ENCODE measurements at regions not wholly inside any gene's neighbourhood (a gene's known extent, or its start where the extent isn't known, plus 50 kb on each side); places are given as distances from the start of the nearest gene placed in this dataset.

DNA sequence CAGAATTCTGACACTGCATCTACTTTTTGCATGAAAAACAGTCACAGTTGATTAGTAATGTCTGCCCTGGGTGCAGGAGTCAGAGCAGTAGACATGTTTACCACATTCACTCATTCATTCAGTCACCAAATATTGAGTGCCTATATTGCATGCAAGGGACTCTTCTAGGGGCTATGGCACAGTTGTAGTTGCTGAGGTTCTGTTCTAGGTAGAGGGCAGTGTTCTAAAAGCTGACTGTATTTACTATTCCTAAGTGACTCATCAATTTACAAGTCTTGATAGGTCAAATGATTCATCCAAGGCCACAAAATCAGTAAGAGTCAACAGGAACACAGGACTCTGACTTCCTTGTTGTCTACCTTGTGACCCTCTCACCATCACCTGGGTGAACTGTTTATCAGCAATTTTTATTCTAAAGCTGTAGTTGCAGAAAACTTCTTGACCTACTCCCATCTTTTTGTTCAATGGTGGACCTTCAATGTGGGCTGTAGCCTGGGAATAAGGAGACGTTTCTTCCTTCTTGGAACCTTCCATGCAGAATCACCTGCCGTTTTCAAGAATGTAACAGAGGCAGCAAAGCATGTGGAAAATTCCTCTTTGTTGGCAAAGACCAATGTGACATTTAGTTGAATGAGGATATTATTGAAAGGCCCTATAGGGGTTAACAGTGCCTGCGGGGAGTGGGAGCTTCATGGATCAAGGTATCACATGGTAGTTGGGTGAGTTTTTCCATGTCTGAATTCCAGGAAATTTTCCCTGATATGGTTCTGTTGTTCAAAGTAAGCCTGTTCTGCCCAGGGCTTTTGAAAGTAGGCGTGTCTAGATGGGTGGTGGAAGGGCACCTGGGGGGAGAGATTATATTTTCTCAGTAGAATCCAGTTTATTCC, 223.2 kb downstream of the KTN1 start:
- Histone ChIP-seq H3K27ac (ENCODE audit: low read depth, low read length, poor library complexity, severe bottlenecking) (no peak overlapping the region), H3K4me1 (ENCODE audit: insufficient read depth, low read length, poor library complexity, severe bottlenecking) (peaks cover 19% of the 10 kb centered on the region), H3K36me3 (ENCODE audit: insufficient read depth, low read length, poor library complexity, severe bottlenecking) (no peaks in the 10 kb centered on the region), H3K27me3 (replicated peaks; ENCODE audit: insufficient read depth, low read depth, low read length, poor library complexity) (no peaks in the 10 kb centered on the region), H3K9me3 (ENCODE audit: low read depth, low read length, poor library complexity, severe bottlenecking) (no peaks in the 10 kb centered on the region), H3K4me3 (ENCODE audit: low read depth, low read length, poor library complexity, severe bottlenecking) (no peak overlapping the region)
- ChIA-PET POLR2A (ENCODE audit: low non-redundant PET) (no interaction called here), CTCF (no interaction called here)
- no peak for DNase-seq (ENCODE audit: low spot score)
- no TSS peak for BruUV-seq (replicated peaks)
- intact Hi-C loops (cut with micrococcal nuclease; ENCODE audit: unreplicated experiment), result no loop called here
- no peak for TF ChIP-seq EZH2 (IDR thresholded peaks at IDR 0.05; ENCODE audit: borderline replicate concordance, low read depth, low read length, poor library complexity, severe bottlenecking)
- TF ChIP-seq, protein P1, sequence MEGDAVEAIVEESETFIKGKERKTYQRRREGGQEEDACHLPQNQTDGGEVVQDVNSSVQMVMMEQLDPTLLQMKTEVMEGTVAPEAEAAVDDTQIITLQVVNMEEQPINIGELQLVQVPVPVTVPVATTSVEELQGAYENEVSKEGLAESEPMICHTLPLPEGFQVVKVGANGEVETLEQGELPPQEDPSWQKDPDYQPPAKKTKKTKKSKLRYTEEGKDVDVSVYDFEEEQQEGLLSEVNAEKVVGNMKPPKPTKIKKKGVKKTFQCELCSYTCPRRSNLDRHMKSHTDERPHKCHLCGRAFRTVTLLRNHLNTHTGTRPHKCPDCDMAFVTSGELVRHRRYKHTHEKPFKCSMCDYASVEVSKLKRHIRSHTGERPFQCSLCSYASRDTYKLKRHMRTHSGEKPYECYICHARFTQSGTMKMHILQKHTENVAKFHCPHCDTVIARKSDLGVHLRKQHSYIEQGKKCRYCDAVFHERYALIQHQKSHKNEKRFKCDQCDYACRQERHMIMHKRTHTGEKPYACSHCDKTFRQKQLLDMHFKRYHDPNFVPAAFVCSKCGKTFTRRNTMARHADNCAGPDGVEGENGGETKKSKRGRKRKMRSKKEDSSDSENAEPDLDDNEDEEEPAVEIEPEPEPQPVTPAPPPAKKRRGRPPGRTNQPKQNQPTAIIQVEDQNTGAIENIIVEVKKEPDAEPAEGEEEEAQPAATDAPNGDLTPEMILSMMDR (conservative IDR thresholded peaks at IDR 0.05; ENCODE audit: low read depth, low read length), result no peak

DNA sequence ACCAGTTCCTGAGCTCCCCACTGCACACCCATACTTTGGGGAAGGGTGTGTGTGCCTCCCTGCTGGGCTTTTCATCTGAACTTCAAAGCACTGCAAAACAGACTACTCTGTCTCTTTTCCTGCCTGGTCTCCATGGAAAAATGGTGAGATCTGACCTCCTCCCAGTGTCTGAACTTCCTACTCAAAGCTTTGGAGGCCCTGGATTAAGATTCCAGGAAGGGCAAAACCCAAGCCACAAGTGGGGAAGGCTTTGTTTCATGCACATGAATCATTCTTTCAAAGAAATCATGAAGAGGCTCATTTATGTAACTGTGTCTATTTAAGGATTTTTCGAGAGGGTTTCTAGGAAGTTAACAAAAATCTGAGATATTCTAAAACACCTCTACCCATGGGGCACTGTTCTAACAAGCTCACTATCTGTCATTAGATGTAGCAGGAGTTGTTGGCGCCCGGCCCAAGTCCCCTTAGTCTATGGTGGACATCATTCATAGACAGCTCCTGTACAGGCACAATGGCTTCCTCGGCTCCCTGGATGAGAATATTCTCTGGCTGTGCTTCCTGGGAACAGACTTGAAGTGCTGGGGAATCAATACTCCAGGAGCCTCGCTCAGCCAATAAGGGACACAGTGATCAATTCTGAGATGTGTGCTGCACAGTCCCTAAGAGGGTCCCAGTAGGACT, 224.0 kb downstream of the KTN1 start:
- peaks cover 19% of the 10 kb centered on the region for H3K4me1 ChIP-seq (ENCODE audit: insufficient read depth, low read length, poor library complexity, severe bottlenecking)
- ChIA-PET POLR2A (ENCODE audit: low non-redundant PET) (interaction anchor here (1.1 kb wide), 1 partner anchor 13 kb away, joined by 3 read pairs; no protein-coding TSS in a partner anchor), CTCF (no interaction called here)
- intact Hi-C loops (cut with micrococcal nuclease; ENCODE audit: unreplicated experiment), result no loop called here
- H3K4me3 ChIP-seq (ENCODE audit: low read depth, low read length, poor library complexity, severe bottlenecking), result no peak overlapping the region
- H3K36me3 ChIP-seq (ENCODE audit: insufficient read depth, low read length, poor library complexity, severe bottlenecking), result no peaks in the 10 kb centered on the region
- no peak overlapping the region for H3K27ac ChIP-seq (ENCODE audit: low read depth, low read length, poor library complexity, severe bottlenecking)
- TF ChIP-seq EZH2 (IDR thresholded peaks at IDR 0.05; ENCODE audit: borderline replicate concordance, low read depth, low read length, poor library complexity, severe bottlenecking), result no peak
- TF ChIP-seq, protein P1 (conservative IDR thresholded peaks at IDR 0.05; ENCODE audit: low read depth, low read length), result no peak
- H3K9me3 ChIP-seq (ENCODE audit: low read depth, low read length, poor library complexity, severe bottlenecking), result no peaks in the 10 kb centered on the region
- DNase-seq (ENCODE audit: low spot score), result no peak
- H3K27me3 ChIP-seq (replicated peaks; ENCODE audit: insufficient read depth, low read depth, low read length, poor library complexity), result no peaks in the 10 kb centered on the region
- BruUV-seq (replicated peaks), result no TSS peak

DNA sequence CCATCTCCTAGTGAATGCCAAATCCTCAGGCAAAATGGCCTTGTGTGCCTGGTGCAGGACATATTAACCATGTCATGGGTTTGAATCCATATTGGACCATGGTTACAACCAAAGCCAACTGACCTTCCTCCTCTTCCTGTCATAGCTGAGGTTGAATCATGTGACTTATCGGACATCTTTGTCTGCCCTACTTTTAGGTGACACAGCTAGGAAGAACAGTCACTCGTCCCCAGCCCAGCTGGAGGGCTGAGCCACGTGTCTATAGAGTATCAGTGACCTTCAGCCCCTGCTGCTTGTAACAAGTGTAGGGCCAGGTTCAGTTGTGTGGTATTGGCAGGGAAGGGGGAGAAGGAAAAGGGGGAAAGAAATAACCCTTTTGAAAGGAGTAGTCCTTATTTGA, 225.2 kb downstream of the KTN1 start:
- CTCF ChIA-PET, result no interaction called here
- H3K9me3 ChIP-seq (ENCODE audit: low read depth, low read length, poor library complexity, severe bottlenecking), result no peaks in the 10 kb centered on the region
- no peak overlapping the region for H3K27ac ChIP-seq (ENCODE audit: low read depth, low read length, poor library complexity, severe bottlenecking)
- BruUV-seq (replicated peaks), result no TSS peak
- peaks cover 15% of the 10 kb centered on the region for H3K4me1 ChIP-seq (ENCODE audit: insufficient read depth, low read length, poor library complexity, severe bottlenecking)
- TF ChIP-seq EZH2 (IDR thresholded peaks at IDR 0.05; ENCODE audit: borderline replicate concordance, low read depth, low read length, poor library complexity, severe bottlenecking), result no peak
- TF ChIP-seq, protein P1 (conservative IDR thresholded peaks at IDR 0.05; ENCODE audit: low read depth, low read length), result no peak
- no peak for DNase-seq (ENCODE audit: low spot score)
- POLR2A ChIA-PET (ENCODE audit: low non-redundant PET), result no interaction called here
- intact Hi-C loops (cut with micrococcal nuclease; ENCODE audit: unreplicated experiment), result no loop called here
- no peaks in the 10 kb centered on the region for H3K36me3 ChIP-seq (ENCODE audit: insufficient read depth, low read length, poor library complexity, severe bottlenecking)
- H3K27me3 ChIP-seq (replicated peaks; ENCODE audit: insufficient read depth, low read depth, low read length, poor library complexity), result no peaks in the 10 kb centered on the region
- H3K4me3 ChIP-seq (ENCODE audit: low read depth, low read length, poor library complexity, severe bottlenecking), result no peak overlapping the region
